IMR-90 (cell line): ENCODE measurements at regions not wholly inside any gene's neighbourhood (a gene's known extent, or its start where the extent isn't known, plus 50 kb on each side); places are given as distances from the start of the nearest gene placed in this dataset.

Source experiments
- ATAC-seq: fragments of 200-7000 bp; cut with Tn5 transposase; 2 replicates; pipeline ENCODE4 v1.9.1; 2020; ENCODE audit warnings: low read depth, mild to moderate bottlenecking, moderate library complexity
- BruUV-seq: library from RNA; stranded (reverse); fragments of 400-500 nt; replicated peaks from 2 replicates; lab custom pipeline; 2021; lab: Mats Ljungman, UMichigan
- CTCF ChIA-PET: fragments of 300-600 bp; formaldehyde crosslinking; extraction: SDS; loops from one replicate; lab custom pipeline; 2021; ENCODE audit warnings: antibody characterized with exemption; lab: Yijun Ruan, JAX
- POLR2A ChIA-PET: fragments of 300-600 bp; sonication (Branson Sonifier 250); formaldehyde crosslinking; loops from one replicate; lab custom pipeline; 2022; ENCODE audit warnings: antibody characterized with exemption; ENCODE audit not compliant: unreplicated experiment; lab: Charles Lee
- DNase-seq: peaks from one replicate; pipeline ENCODE4 v3.0.0; 2013
- H2AFZ ChIP-seq: replicated peaks from 2 replicates; pipeline ENCODE3; 2013; ENCODE audit warnings: low read length, mild to moderate bottlenecking; ENCODE audit not compliant: poor library complexity
- H2AK5ac ChIP-seq: 2 replicates; pipeline ENCODE4 v1.6.1; 2013; ENCODE audit warnings: low read depth, low read length, inconsistent platforms
- H2AK9ac ChIP-seq: replicated peaks from 2 replicates; pipeline ENCODE3; 2013; ENCODE audit warnings: mild to moderate bottlenecking, low read depth, low read length, moderate library complexity; ENCODE audit not compliant: poor library complexity
- H2BK120ac ChIP-seq: 2 replicates; pipeline ENCODE4 v1.6.1; 2013; ENCODE audit warnings: low read depth, low read length, inconsistent platforms
- H2BK15ac ChIP-seq: 3 replicates; pipeline ENCODE4 v1.6.1; 2013; ENCODE audit warnings: low read depth, low read length, inconsistent platforms
- H2BK20ac ChIP-seq: 2 replicates; pipeline ENCODE4 v1.6.1; 2013; ENCODE audit warnings: low read depth, mild to moderate bottlenecking, inconsistent platforms, low read length, moderate library complexity
- H2BK5ac ChIP-seq: 2 replicates; pipeline ENCODE4 v1.6.1; 2013; ENCODE audit warnings: mild to moderate bottlenecking, low read depth, low read length, inconsistent platforms; ENCODE audit not compliant: poor library complexity, severe bottlenecking
- H3K14ac ChIP-seq: replicated peaks from 2 replicates; pipeline ENCODE4 v1.6.1; 2013; ENCODE audit warnings: low read depth, low read length, inconsistent platforms
- H3K18ac ChIP-seq: 2 replicates; pipeline ENCODE4 v1.6.1; 2013; ENCODE audit warnings: low read depth, low read length, control low read depth
- H3K23ac ChIP-seq: 2 replicates; pipeline ENCODE4 v1.6.1; 2013; ENCODE audit warnings: low read depth, low read length, inconsistent platforms
- H3K27ac ChIP-seq: 2 replicates; pipeline ENCODE4 v1.5.1; 2013; ENCODE audit warnings: mild to moderate bottlenecking, control low read depth, low read length; ENCODE audit not compliant: insufficient read depth
- H3K27me3 ChIP-seq: 2 replicates; pipeline ENCODE4 v1.6.1; 2013; ENCODE audit warnings: low read length; ENCODE audit not compliant: control insufficient read depth, insufficient read depth
- H3K36me3 ChIP-seq: 2 replicates; pipeline ENCODE4 v1.6.1; 2013; ENCODE audit warnings: low read length, mixed read lengths; ENCODE audit not compliant: control insufficient read depth, insufficient read depth
- H3K4ac ChIP-seq: 2 replicates; pipeline ENCODE4 v1.6.1; 2013; ENCODE audit warnings: low read depth, low read length, inconsistent platforms
- H3K4me1 ChIP-seq: 2 replicates; pipeline ENCODE4 v1.6.1; 2013; ENCODE audit warnings: low read length, mixed read lengths; ENCODE audit not compliant: control insufficient read depth, insufficient read depth
- H3K4me2 ChIP-seq: 2 replicates; pipeline ENCODE4 v1.6.1; 2013; ENCODE audit warnings: low read depth, mild to moderate bottlenecking, control low read depth, low read length, moderate library complexity
- H3K4me3 ChIP-seq: 2 replicates; pipeline ENCODE4 v1.5.1; 2013; ENCODE audit warnings: low read depth, mild to moderate bottlenecking, control low read depth, low read length, moderate library complexity; ENCODE audit not compliant: insufficient read depth
- H3K56ac ChIP-seq: 2 replicates; pipeline ENCODE4 v1.6.1; 2013; ENCODE audit warnings: low read length, inconsistent platforms; ENCODE audit not compliant: insufficient read depth; ENCODE audit errors: extremely low read depth
- H3K79me1 ChIP-seq, 2 experiments: 2 replicates each; pipeline ENCODE4 v1.6.1; 2013; ENCODE audit warnings: low read length in 2 of 2, inconsistent platforms in 1 of 2, low read depth in 1 of 2
- H3K9ac ChIP-seq: 2 replicates; pipeline ENCODE4 v1.6.1; 2013; ENCODE audit warnings: low read depth, low read length, control low read depth
- H3K9me1 ChIP-seq: 2 replicates; pipeline ENCODE4 v1.6.1; 2013; ENCODE audit warnings: low read length, inconsistent platforms; ENCODE audit not compliant: insufficient read depth
- H3K9me3 ChIP-seq: 2 replicates; pipeline ENCODE4 v1.6.1; 2013; ENCODE audit warnings: low read length; ENCODE audit not compliant: control insufficient read depth, insufficient read depth
- H4K20me1 ChIP-seq: 2 replicates; pipeline ENCODE4 v1.6.1; 2013; ENCODE audit warnings: low read length, inconsistent platforms; ENCODE audit not compliant: insufficient read depth
- H4K5ac ChIP-seq: 2 replicates; pipeline ENCODE4 v1.6.1; 2013; ENCODE audit warnings: mild to moderate bottlenecking, low read depth, low read length, control low read depth
- H4K8ac ChIP-seq, 2 experiments: 2 replicates each; pipeline ENCODE4 v1.6.1; 2013; ENCODE audit warnings: low read depth in 2 of 2, low read length in 2 of 2, control low read depth in 1 of 2, inconsistent platforms in 1 of 2
- H4K91ac ChIP-seq: 2 replicates; pipeline ENCODE4 v1.6.1; 2013; ENCODE audit warnings: low read depth, low read length, inconsistent platforms; ENCODE audit not compliant: insufficient read depth
- BHLHE40 ChIP-seq: fragments of 150-350 bp; IDR thresholded peaks from 2 replicates; pipeline ENCODE4 v1.6.1; 2016; ENCODE audit warnings: mild to moderate bottlenecking, low read depth, low read length
- CEBPB ChIP-seq: IDR thresholded peaks from 2 replicates; pipeline ENCODE4 v1.6.1; 2012; ENCODE audit warnings: low read depth, low read length, improper control_type of control experiment
- CHD1 ChIP-seq: IDR thresholded peaks from 2 replicates; pipeline ENCODE4 v1.6.1; 2012; ENCODE audit warnings: low read depth, low read length, improper control_type of control experiment
- CTCF ChIP-seq: conservative IDR thresholded peaks from 2 replicates; pipeline ENCODE4 v1.5.1; 2012; ENCODE audit warnings: mild to moderate bottlenecking, low read depth, low read length, improper control_type of control experiment
- ELK1 ChIP-seq: fragments of 150-350 bp; IDR thresholded peaks from 2 replicates; pipeline ENCODE4 v1.6.1; 2016; ENCODE audit warnings: low read depth, mild to moderate bottlenecking, low read length, moderate library complexity, borderline replicate concordance
- FOS ChIP-seq: fragments of 150-350 bp; IDR thresholded peaks from 2 replicates; pipeline ENCODE4 v1.6.1; 2016; ENCODE audit warnings: low read depth, low read length
- MAFK ChIP-seq: IDR thresholded peaks from 2 replicates; pipeline ENCODE4 v1.6.1; 2012; ENCODE audit warnings: low read depth, low read length, improper control_type of control experiment
- MAZ ChIP-seq: IDR thresholded peaks from 2 replicates; pipeline ENCODE4 v1.6.1; 2012; ENCODE audit warnings: low read depth, mild to moderate bottlenecking, low read length, improper control_type of control experiment, moderate library complexity, borderline replicate concordance
- MXI1 ChIP-seq: IDR thresholded peaks from 2 replicates; pipeline ENCODE4 v1.6.1; 2012; ENCODE audit warnings: low read depth, mild to moderate bottlenecking, low read length, moderate library complexity, borderline replicate concordance
- NFE2L2 ChIP-seq: fragments of 150-350 bp; IDR thresholded peaks from 2 replicates; pipeline ENCODE4 v1.6.1; 2016; ENCODE audit warnings: low read depth, mild to moderate bottlenecking, low read length
- POLR2A ChIP-seq: IDR thresholded peaks from 2 replicates; pipeline ENCODE4 v1.6.1; 2012; ENCODE audit warnings: mild to moderate bottlenecking, low read depth, low read length
- RAD21 ChIP-seq: IDR thresholded peaks from 2 replicates; pipeline ENCODE4 v1.6.1; 2012; ENCODE audit warnings: low read length, improper control_type of control experiment
- RCOR1 ChIP-seq: IDR thresholded peaks from 2 replicates; pipeline ENCODE4 v1.6.1; 2012; ENCODE audit warnings: mild to moderate bottlenecking, low read length, improper control_type of control experiment; ENCODE audit not compliant: insufficient replicate concordance
- RFX5 ChIP-seq: IDR thresholded peaks from 2 replicates; pipeline ENCODE4 v1.8.0; 2012; ENCODE audit warnings: low read depth, mild to moderate bottlenecking, low read length, moderate library complexity
- SMC3 ChIP-seq: fragments of 150-350 bp; IDR thresholded peaks from 2 replicates; pipeline ENCODE4 v1.6.1; 2016; ENCODE audit warnings: low read depth, mild to moderate bottlenecking, antibody characterized with exemption, low read length, moderate library complexity
- USF2 ChIP-seq: fragments of 150-350 bp; IDR thresholded peaks from 2 replicates; pipeline ENCODE4 v1.6.1; 2017; ENCODE audit warnings: mild to moderate bottlenecking, antibody characterized with exemption, low read length, low read depth
- WGBS, 2 experiments: methylation state at CpG; one replicate each; pipeline versions ENCODE4 v1.1.5 to v1.1.7; 2013; ENCODE audit warnings: missing lambda C conversion rate in 2 of 2; ENCODE audit not compliant: insufficient read length in 1 of 2; ENCODE audit errors: extremely low coverage in 2 of 2; 5-methylcytosine and 5-hydroxymethylcytosine counted together
- dilution Hi-C: fragments of 300-500 bp; cut with HindIII; formaldehyde crosslinking; loops from one replicate; pipeline ENCODE4 v1.14.3; 2018; ENCODE audit warnings: low sequenced_read_pairs; ENCODE audit not compliant: unreplicated experiment
- in situ Hi-C: fragments of 300-500 bp; cut with MboI; formaldehyde crosslinking; loops from 3 replicates; pipeline ENCODE4 v1.14.3; 2019; ENCODE audit warnings: low sequenced_read_pairs, inconsistent platforms, mixed read lengths
- intact Hi-C: fragments of 100-400 bp; cut with micrococcal nuclease; formaldehyde crosslinking; loops from 2 replicates; pipeline ENCODE4 v1.10.0; 2022

GRCh38 chr17:73753751-73754496, 109.7 kb upstream of the SDK2 start:
- no peak overlapping the region for H3K4me2 ChIP-seq
- H3K9me3 ChIP-seq, result peaks cover 34% of the 10 kb centered on the region
- CTCF ChIA-PET, result no interaction called here
- no peak overlapping the region for H3K27ac ChIP-seq
- H2BK120ac ChIP-seq, result no peak overlapping the region
- no peak overlapping the region for H4K5ac ChIP-seq
- H3K18ac ChIP-seq, result no peak overlapping the region
- dilution Hi-C loops (no loop called here), in situ Hi-C loops (no loop called here), intact Hi-C loops (no loop called here)
- no peak overlapping the region for H3K56ac ChIP-seq
- POLR2A ChIA-PET, result no interaction called here
- H4K8ac ChIP-seq, result no peak overlapping the region
- no peak overlapping the region for H2BK15ac ChIP-seq
- no peak overlapping the region for H3K4ac ChIP-seq
- no peak overlapping the region for H2BK5ac ChIP-seq
- H3K23ac ChIP-seq, result no peak overlapping the region
- H3K9ac ChIP-seq, result no peak overlapping the region
- no CpG with 5 or more reads among the region's 14 CpGs for WGBS, 2 experiments
- no peak overlapping the region for H2AFZ ChIP-seq
- DNase-seq (no peak), ATAC-seq (no peak)
- no peaks in the 10 kb centered on the region for H3K79me1 ChIP-seq
- H3K14ac ChIP-seq, result no peak overlapping the region
- H3K36me3 ChIP-seq, result no peaks in the 10 kb centered on the region
- no peak overlapping the region for H3K4me3 ChIP-seq
- no TSS peak for BruUV-seq
- no peak overlapping the region for H2BK20ac ChIP-seq
- no peak overlapping the region for H4K91ac ChIP-seq
- no peaks in the 10 kb centered on the region for H3K4me1 ChIP-seq
- TF ChIP-seq MXI1, result no peak
- no peak for TF ChIP-seq CTCF
- no peak for TF ChIP-seq MAZ
- no peak for TF ChIP-seq USF2
- TF ChIP-seq MAFK, result no peak
- TF ChIP-seq CEBPB, result no peak
- TF ChIP-seq NFE2L2, result no peak
- no peak for TF ChIP-seq RFX5
- no peak for TF ChIP-seq RAD21
- no peak for TF ChIP-seq FOS
- no peak for TF ChIP-seq CHD1
- no peak for TF ChIP-seq SMC3
- no peak for TF ChIP-seq RCOR1
- TF ChIP-seq POLR2A, result no peak
- TF ChIP-seq BHLHE40, result no peak
- TF ChIP-seq ELK1, result no peak
- no peak overlapping the region for H2AK5ac ChIP-seq
- no peaks in the 10 kb centered on the region for H4K20me1 ChIP-seq
- no peaks in the 10 kb centered on the region for H3K9me1 ChIP-seq
- H3K27me3 ChIP-seq, result no peaks in the 10 kb centered on the region
- no peak overlapping the region for H2AK9ac ChIP-seq
